Breast epithelium (tissue), 4 donors: ENCODE measurements at regions not wholly inside any gene's neighbourhood (a gene's known extent, or its start where the extent isn't known, plus 50 kb on each side); places are given as distances from the start of the nearest gene placed in this dataset.

Source experiments
- DNase-seq, 2 donors: peaks; one replicate each; pipeline ENCODE4 v3.0.0-alpha.2; 2019; ENCODE audit warnings: low spot score in 2 of 2
- H3K27ac ChIP-seq, 2 donors: fragments of 200-600 bp; sonication (generic) in 1 of 2; one replicate each; pipeline ENCODE4 v1.5.1; 2016 to 2019; ENCODE audit warnings: mild to moderate bottlenecking in 1 of 2
- H3K27me3 ChIP-seq, 2 donors: fragments of 200-600 bp; sonication (generic) in 1 of 2; one replicate each; pipeline versions ENCODE4 v1.5.1 to v1.6.0; 2017 to 2019; ENCODE audit warnings: control low read depth in 1 of 2, mild to moderate bottlenecking in 1 of 2
- H3K36me3 ChIP-seq: fragments of 200-600 bp; one replicate; pipeline ENCODE4 v1.5.1; 2019
- H3K4me1 ChIP-seq, 2 donors: fragments of 200-600 bp; sonication (generic); one replicate each; pipeline ENCODE4 v1.5.1; 2016 to 2019; ENCODE audit warnings: control low read depth in 1 of 2
- H3K4me3 ChIP-seq, 3 donors: fragments of 200-600 bp; sonication (generic); 1 replicate in 2 of 3; 2 replicates in 1 of 3; pipeline ENCODE4 v1.5.1; 2016 to 2019; ENCODE audit warnings: mild to moderate bottlenecking in 3 of 3, moderate library complexity in 2 of 3
- H3K9me3 ChIP-seq, 2 donors: fragments of 200-600 bp; sonication (generic) in 1 of 2; one replicate each; pipeline ENCODE4 v1.5.1; 2016 to 2019; ENCODE audit warnings: control low read depth in 1 of 2
- POLR2A ChIP-seq: fragments of 450-650 bp; IDR thresholded peaks from one replicate; pipeline ENCODE4 v1.6.1; 2016; ENCODE audit warnings: antibody characterized with exemption, mild to moderate bottlenecking, moderate library complexity
- POLR2AphosphoS5 ChIP-seq, 3 donors: sonication (generic); formaldehyde crosslinking; IDR thresholded peaks; one replicate each; pipeline ENCODE4 v1.6.1; 2017; ENCODE audit warnings: antibody characterized with exemption in 3 of 3
- intact Hi-C: fragments of 100-400 bp; cut with DNase I; formaldehyde crosslinking; loops from one replicate; pipeline ENCODE4 v1.15.1; 2023; ENCODE audit warnings: low total_unique reads
- TF ChIP-seq, protein P1 (sequence below), 3 donors: fragments of 450-650 bp; IDR thresholded peaks; one replicate each; pipeline ENCODE4 v1.5.1; 2016 to 2017; ENCODE audit warnings: antibody characterized with exemption in 3 of 3, mild to moderate bottlenecking in 3 of 3, moderate library complexity in 3 of 3

DNA sequence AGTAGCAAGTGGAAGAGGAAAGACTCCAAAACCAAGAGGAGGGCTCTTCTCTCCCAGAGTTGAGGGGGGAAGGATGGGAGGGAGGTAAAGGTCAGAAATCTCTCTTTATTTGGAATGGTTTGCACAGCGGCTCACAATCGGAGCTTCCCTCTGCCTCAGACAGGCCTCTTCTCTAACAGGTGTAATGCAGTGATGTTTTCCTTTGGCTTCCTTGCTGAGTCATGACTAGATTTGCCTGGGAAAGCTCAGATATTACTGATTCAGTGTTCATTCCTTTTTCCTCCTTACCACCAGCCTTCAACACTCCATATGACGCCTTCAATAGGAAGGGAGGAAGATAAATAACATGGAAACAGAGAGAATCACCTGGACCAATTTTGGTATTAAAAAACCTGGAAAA, 136.6 kb downstream of the RNF152 start:
- H3K9me3 ChIP-seq, result no peaks in the 10 kb centered on the region
- no peak for TF ChIP-seq POLR2AphosphoS5 (IDR thresholded peaks at IDR 0.05)

DNA sequence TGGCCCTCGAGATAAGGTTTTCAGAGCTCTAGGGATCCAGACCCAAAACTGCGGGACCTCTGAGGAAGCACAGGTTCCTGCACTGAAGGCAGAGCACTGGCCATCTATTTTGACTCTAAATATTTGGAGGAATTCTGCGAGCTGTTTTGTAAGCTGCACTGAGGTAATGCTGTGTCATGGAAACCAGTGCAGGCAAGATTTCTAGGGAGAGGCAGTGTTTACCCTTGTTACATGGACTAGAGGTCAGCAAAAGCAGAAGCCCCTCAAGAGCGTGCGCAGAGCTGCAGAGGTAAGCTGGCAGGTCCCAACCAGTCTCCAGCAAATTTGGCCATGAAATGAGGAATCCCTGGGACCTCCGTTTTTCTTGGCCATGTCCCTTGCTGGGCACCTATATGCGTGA, 137.3 kb downstream of the RNF152 start:
- TF ChIP-seq POLR2A, result no peak
- TF ChIP-seq POLR2AphosphoS5 (IDR thresholded peaks at IDR 0.05), result no peak
- TF ChIP-seq, protein P1, sequence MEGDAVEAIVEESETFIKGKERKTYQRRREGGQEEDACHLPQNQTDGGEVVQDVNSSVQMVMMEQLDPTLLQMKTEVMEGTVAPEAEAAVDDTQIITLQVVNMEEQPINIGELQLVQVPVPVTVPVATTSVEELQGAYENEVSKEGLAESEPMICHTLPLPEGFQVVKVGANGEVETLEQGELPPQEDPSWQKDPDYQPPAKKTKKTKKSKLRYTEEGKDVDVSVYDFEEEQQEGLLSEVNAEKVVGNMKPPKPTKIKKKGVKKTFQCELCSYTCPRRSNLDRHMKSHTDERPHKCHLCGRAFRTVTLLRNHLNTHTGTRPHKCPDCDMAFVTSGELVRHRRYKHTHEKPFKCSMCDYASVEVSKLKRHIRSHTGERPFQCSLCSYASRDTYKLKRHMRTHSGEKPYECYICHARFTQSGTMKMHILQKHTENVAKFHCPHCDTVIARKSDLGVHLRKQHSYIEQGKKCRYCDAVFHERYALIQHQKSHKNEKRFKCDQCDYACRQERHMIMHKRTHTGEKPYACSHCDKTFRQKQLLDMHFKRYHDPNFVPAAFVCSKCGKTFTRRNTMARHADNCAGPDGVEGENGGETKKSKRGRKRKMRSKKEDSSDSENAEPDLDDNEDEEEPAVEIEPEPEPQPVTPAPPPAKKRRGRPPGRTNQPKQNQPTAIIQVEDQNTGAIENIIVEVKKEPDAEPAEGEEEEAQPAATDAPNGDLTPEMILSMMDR (IDR thresholded peaks at IDR 0.05), result no peak
- intact Hi-C loops, result no loop called here
- H3K27ac ChIP-seq, result no peak overlapping the region
- H3K27me3 ChIP-seq, result no peaks in the 10 kb centered on the region
- H3K4me3 ChIP-seq, result no peak overlapping the region
- no peak for DNase-seq
- H3K4me1 ChIP-seq, result no peaks in the 10 kb centered on the region
- no peaks in the 10 kb centered on the region for H3K36me3 ChIP-seq
- H3K9me3 ChIP-seq, result no peaks in the 10 kb centered on the region

More for the DNA sequence above, 136.6 kb downstream of the RNF152 start:
- H3K27ac ChIP-seq, result no peak overlapping the region
- no peak overlapping the region for H3K4me3 ChIP-seq
- intact Hi-C loops, result no loop called here
- H3K36me3 ChIP-seq, result no peaks in the 10 kb centered on the region
- H3K27me3 ChIP-seq, result no peaks in the 10 kb centered on the region
- no peak for DNase-seq
- no peaks in the 10 kb centered on the region for H3K4me1 ChIP-seq

DNA sequence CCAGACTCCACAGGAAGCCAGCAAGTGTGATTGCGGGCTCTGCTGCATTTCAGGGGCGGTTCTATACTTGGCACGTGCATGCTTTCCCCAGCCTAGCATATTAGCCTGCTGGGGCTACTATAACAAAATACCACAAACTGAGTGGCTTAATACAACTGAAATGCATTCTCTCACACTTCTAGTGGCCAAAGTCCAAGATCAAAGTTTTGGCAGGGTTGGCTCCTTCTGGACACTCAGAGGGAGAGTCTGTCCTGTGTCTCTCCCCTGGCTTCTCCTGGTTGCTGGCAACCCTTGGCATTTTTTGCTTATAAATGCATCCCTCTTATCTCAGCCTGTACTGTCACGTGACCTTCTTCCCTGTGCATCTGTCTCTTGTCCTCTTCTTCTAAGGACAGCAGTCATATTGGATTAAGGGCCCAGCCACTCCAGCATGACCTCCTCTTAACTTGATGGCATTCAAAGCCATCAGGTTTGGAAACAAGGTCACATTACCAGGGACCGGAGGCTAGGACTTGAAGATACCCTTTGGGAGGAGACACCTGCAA, 138.7 kb downstream of the RNF152 start:
- Histone ChIP-seq H3K27ac (no peak overlapping the region), H3K27me3 (no peaks in the 10 kb centered on the region), H3K4me1 (no peaks in the 10 kb centered on the region), H3K4me3 (no peak overlapping the region), H3K36me3 (no peaks in the 10 kb centered on the region), H3K9me3 (no peaks in the 10 kb centered on the region)
- TF ChIP-seq, protein P1 (IDR thresholded peaks at IDR 0.05), result no peak
- TF ChIP-seq POLR2AphosphoS5 (IDR thresholded peaks at IDR 0.05) (no peak), POLR2A (no peak)
- DNase-seq, result no peak
- intact Hi-C loops, result no loop called here

DNA sequence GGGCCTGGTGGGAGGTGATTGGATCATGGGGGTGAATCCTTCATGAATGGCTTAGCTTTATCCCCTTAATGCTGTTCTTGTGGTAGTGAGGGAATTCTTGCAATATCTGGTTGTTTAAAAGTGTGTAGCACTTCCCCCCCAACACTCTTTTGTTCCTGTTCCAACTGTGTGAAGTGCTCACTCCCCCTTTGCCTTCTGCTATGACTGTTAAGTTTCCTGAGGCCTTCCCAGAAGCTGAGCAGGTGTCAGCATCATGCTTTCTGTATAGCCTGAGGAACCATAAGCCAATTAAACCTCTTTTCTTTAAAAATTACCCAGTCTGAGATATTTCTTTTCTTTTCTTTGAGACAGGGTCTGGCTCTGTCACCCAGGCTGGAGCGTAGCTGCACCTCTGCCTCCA, 139.4 kb downstream of the RNF152 start:
- Histone ChIP-seq H3K4me3 (no peak overlapping the region), H3K27ac (no peak overlapping the region), H3K4me1 (no peaks in the 10 kb centered on the region), H3K9me3 (no peaks in the 10 kb centered on the region), H3K27me3 (no peaks in the 10 kb centered on the region), H3K36me3 (no peaks in the 10 kb centered on the region)
- TF ChIP-seq, protein P1 (IDR thresholded peaks at IDR 0.05), result no peak
- TF ChIP-seq POLR2AphosphoS5 (IDR thresholded peaks at IDR 0.05), result no peak
- no peak for TF ChIP-seq POLR2A
- intact Hi-C loops, result no loop called here
- no peak for DNase-seq

DNA sequence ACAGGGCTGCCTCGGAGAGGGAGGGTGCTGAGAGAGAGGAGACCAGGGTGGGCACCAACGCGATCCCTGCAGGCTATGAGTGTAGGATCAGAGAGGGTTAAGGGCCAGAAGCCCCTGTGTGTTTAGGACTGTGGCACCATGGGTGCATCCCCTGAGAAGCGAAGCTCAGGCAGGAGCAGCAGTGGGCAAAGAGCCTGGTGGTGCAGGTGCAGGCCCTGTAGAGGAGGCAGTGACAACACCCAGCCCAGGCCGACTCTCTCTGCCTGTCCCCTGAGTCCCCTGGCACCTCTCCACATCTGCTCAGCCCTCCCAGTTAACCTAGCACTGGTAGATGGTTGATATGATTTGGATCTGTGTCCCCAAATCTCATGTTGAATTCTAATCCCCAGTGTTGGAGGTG, 139.8 kb downstream of the RNF152 start:
- DNase-seq, result no peak
- intact Hi-C loops, result no loop called here
- Histone ChIP-seq H3K9me3 (no peaks in the 10 kb centered on the region), H3K27me3 (no peaks in the 10 kb centered on the region), H3K4me1 (no peaks in the 10 kb centered on the region), H3K27ac (no peak overlapping the region), H3K36me3 (no peaks in the 10 kb centered on the region), H3K4me3 (no peak overlapping the region)
- TF ChIP-seq, protein P1 (IDR thresholded peaks at IDR 0.05), result no peak
- TF ChIP-seq POLR2A (no peak), POLR2AphosphoS5 (IDR thresholded peaks at IDR 0.05) (no peak)
